WI38 (cell line): ENCODE measurements at regions not wholly inside any gene's neighbourhood (a gene's known extent, or its start where the extent isn't known, plus 50 kb on each side); places are given as distances from the start of the nearest gene placed in this dataset.

Source experiments
- H3K4me3 ChIP-seq: 2 replicates; pipeline ENCODE4 v1.5.1; 2011; ENCODE audit warnings: low read depth, mild to moderate bottlenecking, control low read depth, low read length
- TF ChIP-seq, protein P1 (sequence below): IDR thresholded peaks from 2 replicates; pipeline ENCODE4 v1.5.1; 2012; ENCODE audit warnings: low read depth, mild to moderate bottlenecking, control low read depth, low read length

DNA sequence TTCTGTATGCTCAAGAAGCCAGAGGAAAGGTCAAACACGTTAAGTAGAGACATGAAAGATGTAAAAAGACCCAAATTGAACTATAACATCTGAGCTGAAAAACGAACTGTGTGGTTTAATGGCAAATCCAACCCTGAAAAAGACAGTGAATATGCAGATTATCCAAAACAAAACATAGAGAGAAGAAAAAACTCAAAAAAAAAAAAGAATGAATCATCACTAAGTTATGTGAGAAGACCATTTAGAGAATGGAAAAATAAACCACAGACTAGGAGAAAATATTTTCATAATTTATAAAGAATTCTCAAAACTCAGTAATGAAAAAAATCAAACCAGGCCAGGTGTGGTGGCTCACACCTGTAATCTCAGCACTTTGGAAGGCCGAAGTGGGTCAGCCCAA lies 253.3 kb downstream of the PLPP3 start:
- no peak overlapping the region for H3K4me3 ChIP-seq
- TF ChIP-seq, protein P1, sequence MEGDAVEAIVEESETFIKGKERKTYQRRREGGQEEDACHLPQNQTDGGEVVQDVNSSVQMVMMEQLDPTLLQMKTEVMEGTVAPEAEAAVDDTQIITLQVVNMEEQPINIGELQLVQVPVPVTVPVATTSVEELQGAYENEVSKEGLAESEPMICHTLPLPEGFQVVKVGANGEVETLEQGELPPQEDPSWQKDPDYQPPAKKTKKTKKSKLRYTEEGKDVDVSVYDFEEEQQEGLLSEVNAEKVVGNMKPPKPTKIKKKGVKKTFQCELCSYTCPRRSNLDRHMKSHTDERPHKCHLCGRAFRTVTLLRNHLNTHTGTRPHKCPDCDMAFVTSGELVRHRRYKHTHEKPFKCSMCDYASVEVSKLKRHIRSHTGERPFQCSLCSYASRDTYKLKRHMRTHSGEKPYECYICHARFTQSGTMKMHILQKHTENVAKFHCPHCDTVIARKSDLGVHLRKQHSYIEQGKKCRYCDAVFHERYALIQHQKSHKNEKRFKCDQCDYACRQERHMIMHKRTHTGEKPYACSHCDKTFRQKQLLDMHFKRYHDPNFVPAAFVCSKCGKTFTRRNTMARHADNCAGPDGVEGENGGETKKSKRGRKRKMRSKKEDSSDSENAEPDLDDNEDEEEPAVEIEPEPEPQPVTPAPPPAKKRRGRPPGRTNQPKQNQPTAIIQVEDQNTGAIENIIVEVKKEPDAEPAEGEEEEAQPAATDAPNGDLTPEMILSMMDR = no peak

- no peak overlapping the region for H3K4me3 ChIP-seq
- TF ChIP-seq, protein P1 = no peak
Measured at GRCh38 chr1:56324504-56324903, 254.9 kb downstream of the PLPP3 start.

GRCh38 chr1:56322211-56322610 lies 257.2 kb downstream of the PLPP3 start:
- H3K4me3 ChIP-seq = no peak overlapping the region
- TF ChIP-seq, protein P1 = no peak

DNA sequence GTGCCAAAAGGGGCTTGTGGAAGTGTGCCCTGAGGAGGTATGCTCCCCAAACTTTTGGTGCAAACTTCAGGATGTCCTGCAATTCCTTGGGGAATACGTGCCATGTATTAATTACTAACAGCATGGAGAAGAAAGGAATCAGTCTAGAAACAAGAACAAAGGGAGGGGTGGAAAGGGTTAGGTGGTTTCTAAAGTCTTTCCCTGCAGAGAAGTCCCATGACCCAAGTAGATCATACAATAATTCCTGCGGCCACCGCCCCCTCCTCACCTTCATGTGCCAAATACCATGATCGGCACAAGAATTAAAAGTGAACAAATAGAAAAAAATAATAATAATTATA lies 258.2 kb downstream of the PLPP3 start:
- TF ChIP-seq, protein P1 = no peak

GRCh38 chr1:56320464-56321149 lies 258.8 kb downstream of the PLPP3 start:
- no peak overlapping the region for H3K4me3 ChIP-seq
- TF ChIP-seq, protein P1 = no peak

More for the DNA sequence above, 258.2 kb downstream of the PLPP3 start:
- H3K4me3 ChIP-seq = no peak overlapping the region

DNA sequence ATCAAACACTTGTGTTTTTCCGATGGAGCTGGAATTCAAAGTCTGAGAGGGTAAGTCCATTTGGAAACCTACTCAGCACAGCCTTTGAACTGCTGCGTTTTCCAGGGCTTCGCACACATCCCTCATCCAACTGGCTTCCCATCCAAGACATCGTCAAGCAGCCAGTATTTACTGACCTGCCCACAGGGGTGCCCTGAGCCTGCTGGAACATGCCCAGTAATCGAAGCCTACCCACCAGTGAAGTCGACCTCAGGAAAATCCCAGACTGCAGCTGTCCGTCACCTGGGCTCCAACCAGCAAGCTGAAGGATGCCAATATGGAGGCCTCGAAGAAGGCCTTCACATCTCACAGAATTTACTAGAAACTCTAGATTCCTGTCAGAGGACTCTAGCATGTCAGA lies 261.6 kb downstream of the PLPP3 start:
- H3K4me3 ChIP-seq = no peak overlapping the region
- TF ChIP-seq, protein P1 = no peak

GRCh38 chr1:56315293-56315942 lies 263.9 kb downstream of the PLPP3 start:
- TF ChIP-seq, protein P1 = no peak
- no peak overlapping the region for H3K4me3 ChIP-seq
